GM21526 (cell line): ENCODE measurements at regions not wholly inside any gene's neighbourhood (a gene's known extent, or its start where the extent isn't known, plus 50 kb on each side); places are given as distances from the start of the nearest gene placed in this dataset.

Experiments used
- ATAC-seq: cut with Tn5 transposase; IDR thresholded peaks from one replicate; pipeline ENCODE4 v1.9.1; 2021; ENCODE audit warnings: moderate library complexity; ENCODE audit not compliant: unreplicated experiment, low FRiP score

DNA sequence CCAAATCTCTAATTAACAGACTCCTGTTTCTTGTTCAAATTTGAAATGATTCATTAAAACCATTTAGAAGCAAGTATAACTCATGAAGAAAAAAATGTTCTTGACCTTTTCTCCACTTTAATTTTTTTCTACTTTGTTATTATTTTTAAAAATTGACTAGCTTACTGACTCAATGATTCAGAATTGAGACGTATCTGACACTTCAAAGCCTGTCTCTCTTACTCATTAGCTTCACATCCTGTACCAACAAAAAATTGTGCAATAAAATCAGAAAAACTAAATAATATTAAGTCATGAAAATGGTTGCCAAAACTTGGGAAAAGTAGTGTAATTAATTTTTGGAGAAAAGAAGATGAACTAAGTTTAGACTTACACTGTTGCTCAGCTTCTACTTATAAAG lies 331.2 kb downstream of the SLC16A7 start:
- ATAC-seq: no peak

DNA sequence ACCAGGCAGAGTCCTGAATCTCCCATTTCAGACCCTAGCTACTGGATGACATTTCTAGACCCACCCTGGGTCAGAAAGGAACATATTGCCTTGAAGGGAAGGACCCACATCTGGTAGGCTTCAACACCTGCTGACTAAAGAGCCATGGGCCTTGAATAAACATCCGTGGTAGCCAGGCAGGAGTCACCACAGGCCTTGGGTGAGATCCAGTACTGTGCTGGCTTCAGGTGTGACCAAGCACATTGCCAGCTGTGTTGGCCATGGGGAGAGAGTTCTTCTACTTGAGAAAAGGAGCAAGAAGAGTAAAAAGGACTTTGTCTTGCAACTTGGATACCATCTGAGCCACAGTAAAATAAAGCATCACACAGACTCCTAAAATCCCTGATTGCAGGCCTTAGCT lies 332.6 kb downstream of the SLC16A7 start:
- ATAC-seq: no peak

DNA sequence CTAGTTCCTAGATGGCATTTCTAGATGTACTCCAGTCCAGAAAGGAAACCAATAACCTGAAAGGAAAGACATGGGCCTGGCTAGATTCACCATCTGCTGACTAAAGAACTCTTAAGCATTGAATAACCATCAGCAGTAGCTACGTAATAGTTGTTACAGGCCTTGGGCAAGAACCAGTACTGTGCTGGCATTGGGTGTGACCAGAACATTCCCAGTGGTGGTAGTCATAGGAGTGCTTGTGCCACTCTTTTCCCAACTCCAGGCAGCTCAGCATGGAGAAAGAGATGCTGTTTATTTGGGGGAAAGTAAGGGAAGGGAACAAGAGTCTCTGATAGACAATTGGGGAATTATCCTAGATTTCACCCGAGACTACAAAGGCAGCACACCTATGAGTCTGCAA lies 333.3 kb downstream of the SLC16A7 start:
- ATAC-seq: no peak

DNA sequence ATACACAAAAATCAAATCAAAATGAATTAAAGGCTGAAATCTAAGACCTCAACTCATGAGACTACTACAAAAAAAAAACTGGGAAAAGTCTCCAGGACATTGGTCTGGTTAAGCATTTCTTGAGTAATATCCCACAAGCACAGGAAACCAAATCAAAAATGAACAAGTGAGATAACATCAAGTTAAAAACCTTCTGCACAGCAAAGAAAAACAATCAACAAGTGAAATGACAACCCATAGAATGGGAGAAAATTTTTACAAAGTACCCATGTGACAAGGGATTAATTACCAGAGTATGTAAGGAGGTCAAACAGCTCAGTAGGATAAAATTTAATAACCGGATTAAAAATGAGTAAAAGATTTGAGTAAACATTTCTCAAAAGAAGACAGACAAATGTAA lies 338.7 kb downstream of the SLC16A7 start:
- no peak for ATAC-seq

DNA sequence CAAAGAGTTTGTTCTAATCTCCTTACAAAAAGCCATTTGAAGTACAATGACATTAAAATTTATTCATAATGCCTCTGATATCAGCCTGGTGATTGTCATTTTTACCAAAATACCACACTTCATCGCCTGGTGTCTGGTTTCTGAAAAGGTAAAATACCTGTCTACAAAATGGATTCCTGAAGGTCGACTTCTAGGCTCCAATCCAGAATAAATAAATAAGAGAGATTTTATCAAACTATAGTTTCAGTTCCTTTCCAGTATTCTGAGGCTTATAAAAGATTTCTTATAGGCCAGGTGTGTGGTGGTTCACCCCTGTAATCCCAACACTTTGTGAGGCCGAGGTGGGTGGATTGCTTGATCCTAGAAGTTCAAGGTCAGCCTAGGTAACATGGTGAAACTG lies 340.7 kb downstream of the SLC16A7 start:
- ATAC-seq: no peak

DNA sequence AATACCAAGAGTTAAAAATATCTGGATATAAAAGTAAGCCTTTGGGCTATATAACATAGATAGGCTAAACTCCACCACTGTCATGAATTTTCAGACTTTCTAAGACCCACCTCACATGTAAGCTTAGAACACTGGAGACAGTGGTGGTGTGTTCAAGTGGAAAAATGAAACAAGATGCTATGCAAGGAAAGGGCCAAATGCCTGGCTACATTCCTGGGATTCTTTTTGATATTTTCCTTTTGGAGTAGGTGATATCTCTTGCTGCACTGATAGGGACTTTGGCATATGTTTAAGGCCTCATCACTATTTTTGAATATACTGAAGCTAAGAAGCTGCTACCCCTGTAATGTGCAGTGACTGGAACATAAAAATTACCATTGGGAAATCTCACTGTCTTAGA lies 341.3 kb downstream of the SLC16A7 start:
- ATAC-seq: no peak

DNA sequence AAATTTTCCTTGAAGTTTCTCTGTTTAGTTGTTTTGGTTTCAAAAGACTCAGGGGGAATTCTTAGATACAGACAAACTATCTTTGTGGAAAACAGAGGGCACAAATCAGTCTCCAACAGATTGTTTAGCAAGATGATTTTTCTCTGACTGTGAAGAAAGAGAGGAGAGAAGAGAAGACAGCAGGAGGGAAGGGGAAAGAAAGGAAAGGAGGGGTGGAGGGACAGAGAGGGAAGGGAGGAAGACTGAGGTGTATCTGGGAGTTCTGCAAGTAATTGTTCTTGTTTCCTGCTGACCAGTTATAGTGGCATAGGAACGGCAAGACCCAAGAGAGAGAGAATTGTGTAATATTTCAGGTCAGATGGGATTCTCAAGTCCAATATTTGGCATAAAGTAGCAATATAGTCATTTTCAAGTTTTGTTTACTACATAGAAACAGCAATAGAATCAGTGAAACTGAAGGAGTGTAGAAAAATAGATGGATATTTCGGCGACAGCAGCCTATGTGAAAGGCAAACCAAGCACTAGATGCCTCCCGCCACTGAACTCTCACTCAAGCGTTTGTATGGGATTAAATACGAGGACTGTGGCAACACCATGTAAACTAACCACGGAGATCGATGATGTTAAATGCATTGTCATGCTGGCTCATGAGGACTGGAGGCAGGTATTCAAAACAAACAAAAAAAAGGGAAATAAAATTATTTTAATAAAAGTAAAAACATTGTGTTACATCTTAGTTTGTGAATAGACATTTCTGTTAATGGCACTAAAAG lies 342.5 kb downstream of the SLC16A7 start:
- no peak for ATAC-seq

DNA sequence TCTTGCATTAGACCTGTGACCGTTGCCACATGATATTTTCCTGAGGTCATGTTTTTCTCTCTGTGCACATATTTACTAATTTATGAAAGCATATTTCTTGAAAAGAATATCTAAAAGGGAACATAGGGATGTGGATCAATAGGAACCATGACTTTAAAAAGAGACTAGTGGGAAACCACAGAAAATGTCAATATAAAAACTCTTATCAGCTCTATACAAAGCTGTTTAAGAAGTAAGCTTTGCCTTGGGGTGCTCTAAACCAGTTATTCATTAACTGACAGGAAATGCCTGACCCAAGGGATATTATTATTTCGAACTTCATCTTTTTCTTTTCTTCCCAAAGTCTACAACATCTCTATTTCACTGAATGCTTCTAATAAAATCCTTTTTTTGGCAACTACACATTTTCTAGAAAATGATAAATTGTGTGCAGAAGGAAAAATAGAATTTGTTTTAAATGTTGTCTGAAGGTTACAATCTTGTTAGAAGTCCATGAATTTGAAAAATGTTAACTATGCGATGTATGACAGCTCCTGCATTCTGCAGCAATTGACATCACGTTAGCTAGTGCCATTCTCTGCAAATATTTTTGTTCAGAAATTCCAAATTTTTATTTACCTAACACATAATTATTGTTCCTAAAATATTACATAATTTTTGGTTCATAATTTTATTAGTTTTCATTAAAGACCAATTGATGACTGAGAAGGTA lies 345.0 kb downstream of the SLC16A7 start:
- ATAC-seq: no peak

DNA sequence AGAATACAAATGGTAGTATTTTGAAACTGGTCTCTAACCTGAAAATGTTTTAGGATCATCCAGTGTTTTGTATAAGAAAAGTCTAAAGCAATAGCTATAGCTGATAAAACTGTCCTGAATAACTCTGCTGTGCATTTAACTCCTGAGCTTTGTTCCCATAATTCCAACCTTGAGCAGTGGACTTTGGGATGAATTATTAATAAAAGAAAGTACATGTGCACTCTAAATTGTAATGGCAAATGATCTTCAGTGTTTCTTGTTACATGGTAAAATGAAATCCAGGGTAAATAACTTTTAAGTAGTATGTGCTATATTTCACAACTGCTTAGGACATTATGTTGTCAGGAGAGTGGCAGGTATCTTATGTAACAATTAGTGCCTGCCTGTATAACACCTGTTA lies 345.6 kb downstream of the SLC16A7 start:
- ATAC-seq: no peak

DNA sequence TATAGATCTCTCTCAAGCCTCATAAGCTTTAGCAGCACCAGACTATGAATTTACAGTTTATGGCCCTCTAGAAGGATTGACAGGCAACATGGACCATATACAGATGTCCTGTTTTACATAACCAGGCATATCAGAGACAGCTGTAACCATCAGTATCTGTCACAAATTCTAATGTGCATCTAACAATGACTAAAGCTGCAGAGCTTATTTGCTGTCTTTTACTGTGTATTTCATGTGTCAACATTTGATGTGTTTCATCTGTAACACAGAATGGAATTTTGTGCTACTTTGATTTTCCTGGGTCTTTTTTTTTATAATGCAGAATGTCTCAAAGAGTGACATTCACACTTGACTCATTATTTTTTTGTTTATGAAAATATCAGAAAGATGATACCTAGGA lies 348.3 kb downstream of the SLC16A7 start:
- ATAC-seq: no peak

DNA sequence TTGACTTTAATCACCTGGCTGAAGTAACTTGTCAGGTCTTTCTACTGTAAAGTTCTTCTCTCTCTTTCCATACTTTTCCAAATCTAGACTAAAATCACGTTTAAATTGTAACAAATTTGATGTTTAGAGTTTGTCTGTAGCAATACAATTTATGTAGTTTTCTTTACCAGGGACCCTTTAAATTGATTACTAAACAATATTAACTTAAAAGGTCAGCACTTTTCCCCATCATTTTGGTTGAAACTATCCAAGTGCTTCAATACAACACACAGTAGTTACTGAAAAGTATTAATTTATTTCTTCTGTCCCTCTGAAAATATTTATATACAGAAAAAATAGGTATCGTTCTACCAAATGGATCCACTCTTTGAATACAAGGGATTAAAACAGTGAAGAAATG lies 350.8 kb downstream of the SLC16A7 start:
- no peak for ATAC-seq

DNA sequence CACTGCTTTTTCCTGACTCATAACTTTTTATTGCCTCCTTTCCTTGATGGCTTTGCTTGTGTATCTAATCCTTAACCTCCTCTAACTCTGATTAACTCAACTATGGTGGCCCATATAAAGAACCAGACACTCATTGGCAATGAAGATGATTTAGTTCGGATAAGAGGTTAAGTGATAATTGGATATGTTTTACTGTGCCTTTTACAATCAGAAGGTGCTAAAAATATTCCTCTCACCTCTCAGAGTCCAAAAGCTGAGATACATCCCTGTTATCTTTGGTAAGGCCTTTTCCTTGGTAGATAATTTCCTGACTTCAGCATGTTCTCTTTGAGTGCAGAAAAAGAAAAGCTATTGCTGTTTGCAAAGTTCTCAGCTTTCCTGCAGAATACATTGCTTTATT lies 367.7 kb downstream of the SLC16A7 start:
- ATAC-seq: no peak

DNA sequence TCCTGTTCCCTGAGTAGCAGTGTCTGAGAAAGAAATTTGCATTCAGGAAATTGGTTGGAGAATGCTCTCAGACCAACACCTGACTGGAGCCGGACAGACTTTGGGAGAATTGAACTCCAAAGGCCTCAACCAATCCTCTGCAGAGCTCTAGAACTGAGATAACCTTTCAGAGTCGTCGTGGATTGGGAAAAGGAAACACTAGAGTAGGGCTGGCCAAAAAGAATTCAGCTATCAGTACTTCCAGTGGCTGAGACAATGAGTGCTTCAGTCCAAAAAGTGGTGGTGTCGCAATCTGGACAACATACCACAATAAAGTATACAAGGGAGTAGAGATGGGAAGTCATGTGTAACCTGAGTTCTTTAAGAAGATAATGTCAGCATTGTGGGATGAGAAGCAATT lies 377.1 kb downstream of the SLC16A7 start:
- no peak for ATAC-seq

DNA sequence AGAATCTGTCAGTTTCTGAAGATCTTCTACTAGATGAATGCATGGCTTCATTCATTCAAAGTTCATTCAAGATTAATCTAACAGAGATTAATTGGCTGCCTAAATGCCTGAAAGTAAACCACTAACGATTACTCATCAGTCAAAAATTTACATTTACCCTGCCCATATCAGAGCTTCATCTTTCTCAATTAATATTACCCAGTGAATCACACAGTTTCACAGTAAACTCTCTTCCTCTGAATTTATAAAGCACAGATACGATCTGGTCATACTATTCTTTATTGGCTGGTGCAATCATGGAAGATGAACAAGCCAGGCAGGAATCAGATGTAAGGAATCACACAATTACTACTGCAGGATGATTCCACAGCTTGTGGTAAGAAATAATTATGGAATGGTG lies 377.7 kb downstream of the SLC16A7 start:
- no peak for ATAC-seq

DNA sequence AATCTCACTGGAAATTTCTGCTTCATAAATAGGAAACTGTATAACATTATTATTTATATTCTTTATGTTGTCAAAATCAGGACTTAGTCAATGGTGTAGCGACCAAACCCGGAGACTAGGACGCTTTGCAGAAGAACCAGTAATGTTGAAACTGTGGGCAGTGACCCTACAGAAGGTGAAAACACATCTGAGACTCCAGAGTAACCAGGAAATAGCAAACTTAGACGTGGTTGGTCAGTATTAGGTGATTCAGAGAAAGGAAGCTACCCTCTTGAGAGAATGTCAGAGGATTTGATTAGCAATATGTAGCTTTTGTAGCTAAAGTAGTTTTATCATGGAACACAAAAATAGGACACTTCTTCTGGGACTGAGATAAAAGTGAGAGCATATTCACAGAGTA lies 381.9 kb downstream of the SLC16A7 start:
- ATAC-seq: no peak

DNA sequence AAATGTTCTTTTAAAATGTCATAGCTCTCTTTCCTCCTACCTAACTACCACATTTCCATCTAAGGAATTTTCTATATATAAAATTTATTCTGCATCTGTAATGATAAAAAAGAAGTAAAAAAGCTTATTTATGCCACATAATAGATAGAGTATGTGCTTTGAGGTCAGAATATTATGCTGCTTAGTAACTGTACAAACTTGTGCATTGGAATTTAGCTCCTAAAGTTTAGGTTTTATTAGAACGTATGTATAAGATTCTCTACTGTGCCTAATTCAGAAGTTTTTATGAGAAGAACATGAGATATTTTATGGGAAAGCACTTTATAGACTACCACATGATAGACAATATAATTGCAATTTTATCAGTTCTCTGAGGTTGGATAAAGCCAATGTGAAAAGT lies 384.6 kb downstream of the SLC16A7 start:
- ATAC-seq: no peak

DNA sequence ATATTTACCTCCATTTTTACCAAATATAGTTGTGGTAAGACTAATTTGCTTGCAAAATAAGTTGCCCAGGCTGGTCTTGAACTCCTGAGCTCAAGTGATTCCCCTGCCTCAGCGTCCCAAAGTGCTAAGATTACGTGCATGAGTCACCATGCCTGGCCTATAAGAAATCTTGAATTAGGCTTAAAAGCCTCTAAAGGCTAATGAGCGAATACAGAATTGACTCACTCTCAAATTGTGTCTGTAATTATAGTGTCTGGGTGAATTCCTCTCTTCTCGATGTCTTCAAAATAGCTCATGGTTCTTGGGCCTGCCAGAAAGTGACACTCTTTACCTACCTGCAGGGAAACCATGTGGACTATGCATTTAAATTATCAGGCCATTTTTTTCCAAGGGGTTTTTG lies 403.5 kb downstream of the SLC16A7 start:
- no peak for ATAC-seq

DNA sequence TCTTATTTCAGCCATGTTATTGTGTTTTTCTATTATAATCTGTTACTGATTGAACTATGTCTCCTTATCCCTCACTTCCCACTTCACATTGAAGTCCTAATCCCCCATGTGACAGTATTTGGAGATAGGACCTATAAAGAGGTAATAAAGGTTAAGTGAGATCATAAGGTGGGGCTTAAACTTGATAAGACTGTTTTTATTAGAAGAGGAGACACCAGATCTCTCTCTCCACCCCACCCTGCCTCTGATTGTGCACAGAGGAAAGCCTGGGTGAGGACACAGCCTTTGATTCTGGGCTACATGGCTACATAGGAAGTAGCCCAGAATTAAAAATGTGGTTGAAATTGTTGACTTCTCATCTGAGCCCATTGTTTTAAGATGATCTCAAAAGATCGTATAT lies 414.7 kb downstream of the SLC16A7 start:
- ATAC-seq: no peak

DNA sequence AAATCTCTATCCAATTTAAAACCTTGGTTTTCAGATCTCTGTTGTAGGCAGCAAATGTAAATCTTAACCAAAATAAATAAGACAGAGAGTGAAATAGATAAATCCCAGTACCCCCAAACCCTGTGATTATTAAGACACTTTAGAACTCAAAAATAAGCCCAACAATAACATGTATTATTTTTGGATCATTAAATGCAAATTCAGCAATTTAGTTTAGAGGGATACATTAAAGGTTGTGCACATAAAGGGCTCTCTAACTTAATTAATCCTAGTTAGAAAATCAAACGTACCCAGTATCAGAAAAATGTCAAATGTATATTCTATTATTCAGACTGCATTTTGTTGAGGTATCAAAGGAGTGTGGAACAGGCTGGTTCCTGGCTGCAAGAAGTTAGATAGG lies 416.8 kb downstream of the SLC16A7 start:
- no peak for ATAC-seq

DNA sequence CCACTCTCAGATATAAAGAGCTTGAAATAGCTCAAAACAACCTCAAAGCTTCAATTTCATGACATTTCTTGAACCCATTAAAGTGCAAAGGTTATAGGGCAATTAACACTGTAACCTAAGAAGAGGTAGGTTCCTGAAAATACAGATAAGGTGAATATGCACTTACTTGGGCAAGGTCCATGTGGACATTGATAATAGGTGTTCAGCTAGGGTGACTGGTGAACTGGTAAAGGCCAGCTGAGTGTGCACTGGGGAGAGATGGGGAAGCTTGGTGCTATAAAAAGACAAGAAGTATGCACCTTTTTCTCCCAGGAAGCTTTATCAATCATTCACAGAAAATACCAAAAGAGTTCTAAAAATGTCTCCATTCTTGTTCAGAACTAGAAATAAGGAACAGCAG lies 418.6 kb downstream of the SLC16A7 start:
- no peak for ATAC-seq

DNA sequence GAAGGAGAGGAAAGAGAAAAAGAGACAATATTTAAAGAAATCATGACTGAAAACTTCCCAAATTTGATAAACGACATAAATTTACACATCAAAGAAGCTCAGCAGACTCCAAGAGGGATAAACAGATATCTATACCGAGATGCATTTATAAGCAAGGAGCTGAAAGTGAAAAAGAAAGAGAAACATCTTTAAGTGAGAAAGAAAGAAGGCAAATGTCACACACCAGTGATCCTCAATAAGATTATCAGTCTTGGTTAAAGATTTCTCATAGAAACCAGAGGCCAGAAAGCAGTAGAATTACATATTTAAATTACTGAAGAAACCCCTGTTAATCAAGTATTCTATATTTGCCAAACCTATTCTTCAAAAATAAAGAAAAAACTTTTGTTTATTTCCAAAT lies 424.2 kb downstream of the SLC16A7 start:
- no peak for ATAC-seq

DNA sequence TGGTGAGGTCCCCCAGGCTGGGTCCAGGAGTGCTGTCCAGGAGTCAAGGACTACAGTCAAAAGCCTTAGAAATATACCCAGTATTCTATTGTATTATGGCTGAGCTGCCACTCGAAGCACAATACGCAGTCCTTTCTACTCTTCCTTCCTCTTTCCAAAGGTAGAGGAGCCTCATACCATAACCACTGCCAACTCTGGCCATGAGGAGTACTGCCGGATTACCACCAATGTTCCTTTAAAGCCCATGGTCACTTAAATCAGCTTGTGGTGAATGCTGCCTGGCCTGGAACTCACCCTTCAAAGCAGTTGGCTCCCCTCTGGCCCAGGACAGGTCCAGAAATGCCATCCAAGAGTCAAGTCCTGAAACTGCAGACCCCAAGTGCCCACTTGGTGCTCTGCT lies 425.4 kb downstream of the SLC16A7 start:
- ATAC-seq: no peak
